ENCODE measurements at regions not wholly inside any gene's neighbourhood (a gene's known extent, or its start where the extent isn't known, plus 50 kb on each side); places are given as distances from the start of the nearest gene placed in this dataset.

DNA sequence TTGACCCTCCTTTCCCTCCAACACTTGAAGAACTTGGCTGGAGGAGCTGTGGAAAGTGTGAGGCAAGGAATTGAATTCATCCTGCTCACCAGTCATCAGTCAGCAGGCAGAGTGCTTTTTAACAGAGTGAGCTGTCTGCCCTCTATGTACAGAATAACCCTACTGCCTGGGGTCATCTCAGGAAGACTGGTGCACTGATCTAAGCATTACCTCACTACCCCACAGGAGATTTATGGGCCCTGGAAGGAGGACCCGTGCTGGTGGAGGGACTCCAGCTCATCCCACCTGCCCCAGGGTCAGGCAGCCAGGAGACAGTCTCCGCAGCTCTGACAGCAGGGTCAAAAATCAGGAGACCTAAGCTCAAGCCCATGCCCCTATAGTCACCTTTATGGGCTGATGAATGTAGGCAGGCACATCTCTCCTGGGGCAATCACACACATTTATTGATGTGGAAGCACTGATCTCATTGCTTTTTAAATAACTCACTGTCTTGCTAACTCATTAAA, 270.8 kb upstream of the SESN3 start:
- no peak for TF ChIP-seq YY1 (IDR thresholded peaks at IDR 0.05; ENCODE audit: extremely low read depth, insufficient replicate concordance, low read depth, low read length)
- no peak for TF ChIP-seq EZH2phosphoT487 (IDR thresholded peaks at IDR 0.05; ENCODE audit: borderline replicate concordance)
- no peak for TF ChIP-seq CEBPB (IDR thresholded peaks at IDR 0.05; ENCODE audit: low read depth)
- TF ChIP-seq, protein P1, sequence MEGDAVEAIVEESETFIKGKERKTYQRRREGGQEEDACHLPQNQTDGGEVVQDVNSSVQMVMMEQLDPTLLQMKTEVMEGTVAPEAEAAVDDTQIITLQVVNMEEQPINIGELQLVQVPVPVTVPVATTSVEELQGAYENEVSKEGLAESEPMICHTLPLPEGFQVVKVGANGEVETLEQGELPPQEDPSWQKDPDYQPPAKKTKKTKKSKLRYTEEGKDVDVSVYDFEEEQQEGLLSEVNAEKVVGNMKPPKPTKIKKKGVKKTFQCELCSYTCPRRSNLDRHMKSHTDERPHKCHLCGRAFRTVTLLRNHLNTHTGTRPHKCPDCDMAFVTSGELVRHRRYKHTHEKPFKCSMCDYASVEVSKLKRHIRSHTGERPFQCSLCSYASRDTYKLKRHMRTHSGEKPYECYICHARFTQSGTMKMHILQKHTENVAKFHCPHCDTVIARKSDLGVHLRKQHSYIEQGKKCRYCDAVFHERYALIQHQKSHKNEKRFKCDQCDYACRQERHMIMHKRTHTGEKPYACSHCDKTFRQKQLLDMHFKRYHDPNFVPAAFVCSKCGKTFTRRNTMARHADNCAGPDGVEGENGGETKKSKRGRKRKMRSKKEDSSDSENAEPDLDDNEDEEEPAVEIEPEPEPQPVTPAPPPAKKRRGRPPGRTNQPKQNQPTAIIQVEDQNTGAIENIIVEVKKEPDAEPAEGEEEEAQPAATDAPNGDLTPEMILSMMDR (IDR thresholded peaks at IDR 0.05 in 2 of 3, conservative IDR thresholded peaks at IDR 0.05 in 1 of 3; ENCODE audit: borderline replicate concordance in 1 of 3, insufficient read depth in 1 of 3, low read depth in 2 of 3, low read length in 2 of 3) = no peak
- TF ChIP-seq, protein P2, sequence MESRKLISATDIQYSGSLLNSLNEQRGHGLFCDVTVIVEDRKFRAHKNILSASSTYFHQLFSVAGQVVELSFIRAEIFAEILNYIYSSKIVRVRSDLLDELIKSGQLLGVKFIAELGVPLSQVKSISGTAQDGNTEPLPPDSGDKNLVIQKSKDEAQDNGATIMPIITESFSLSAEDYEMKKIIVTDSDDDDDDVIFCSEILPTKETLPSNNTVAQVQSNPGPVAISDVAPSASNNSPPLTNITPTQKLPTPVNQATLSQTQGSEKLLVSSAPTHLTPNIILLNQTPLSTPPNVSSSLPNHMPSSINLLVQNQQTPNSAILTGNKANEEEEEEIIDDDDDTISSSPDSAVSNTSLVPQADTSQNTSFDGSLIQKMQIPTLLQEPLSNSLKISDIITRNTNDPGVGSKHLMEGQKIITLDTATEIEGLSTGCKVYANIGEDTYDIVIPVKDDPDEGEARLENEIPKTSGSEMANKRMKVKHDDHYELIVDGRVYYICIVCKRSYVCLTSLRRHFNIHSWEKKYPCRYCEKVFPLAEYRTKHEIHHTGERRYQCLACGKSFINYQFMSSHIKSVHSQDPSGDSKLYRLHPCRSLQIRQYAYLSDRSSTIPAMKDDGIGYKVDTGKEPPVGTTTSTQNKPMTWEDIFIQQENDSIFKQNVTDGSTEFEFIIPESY (IDR thresholded peaks at IDR 0.05; ENCODE audit: extremely low read depth, insufficient replicate concordance, low read length) = no peak
- TF ChIP-seq POLR2AphosphoS5 (IDR thresholded peaks at IDR 0.05; ENCODE audit: low read depth, low read length) = no peak
- TF ChIP-seq SIN3A (IDR thresholded peaks at IDR 0.05; ENCODE audit: low read depth) = no peak
- no peak for TF ChIP-seq SP1 (IDR thresholded peaks at IDR 0.05; ENCODE audit: low read depth)
- no peak for TF ChIP-seq FOSL1 (IDR thresholded peaks at IDR 0.05; ENCODE audit: low read depth)
- TF ChIP-seq ELF1 (IDR thresholded peaks at IDR 0.05; ENCODE audit: borderline replicate concordance, low read depth) = no peak
- no peak for TF ChIP-seq TCF7L2 (IDR thresholded peaks at IDR 0.05; ENCODE audit: borderline replicate concordance, extremely low read depth, insufficient read depth, insufficient read length)
- TF ChIP-seq, protein P3, sequence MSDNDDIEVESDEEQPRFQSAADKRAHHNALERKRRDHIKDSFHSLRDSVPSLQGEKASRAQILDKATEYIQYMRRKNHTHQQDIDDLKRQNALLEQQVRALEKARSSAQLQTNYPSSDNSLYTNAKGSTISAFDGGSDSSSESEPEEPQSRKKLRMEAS (IDR thresholded peaks at IDR 0.05) = no peak
- TF ChIP-seq RAD21 (IDR thresholded peaks at IDR 0.05; ENCODE audit: low read depth) = no peak
- no peak for TF ChIP-seq ZNF274 (IDR thresholded peaks at IDR 0.05; ENCODE audit: low read depth, low read length)
- TF ChIP-seq SRF (IDR thresholded peaks at IDR 0.05; ENCODE audit: low read depth) = no peak
- TF ChIP-seq EGR1 (IDR thresholded peaks at IDR 0.05; ENCODE audit: low read depth) = no peak
- TF ChIP-seq, protein P4, sequence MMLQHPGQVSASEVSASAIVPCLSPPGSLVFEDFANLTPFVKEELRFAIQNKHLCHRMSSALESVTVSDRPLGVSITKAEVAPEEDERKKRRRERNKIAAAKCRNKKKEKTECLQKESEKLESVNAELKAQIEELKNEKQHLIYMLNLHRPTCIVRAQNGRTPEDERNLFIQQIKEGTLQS (IDR thresholded peaks at IDR 0.05) = no peak
- TF ChIP-seq, protein P5, sequence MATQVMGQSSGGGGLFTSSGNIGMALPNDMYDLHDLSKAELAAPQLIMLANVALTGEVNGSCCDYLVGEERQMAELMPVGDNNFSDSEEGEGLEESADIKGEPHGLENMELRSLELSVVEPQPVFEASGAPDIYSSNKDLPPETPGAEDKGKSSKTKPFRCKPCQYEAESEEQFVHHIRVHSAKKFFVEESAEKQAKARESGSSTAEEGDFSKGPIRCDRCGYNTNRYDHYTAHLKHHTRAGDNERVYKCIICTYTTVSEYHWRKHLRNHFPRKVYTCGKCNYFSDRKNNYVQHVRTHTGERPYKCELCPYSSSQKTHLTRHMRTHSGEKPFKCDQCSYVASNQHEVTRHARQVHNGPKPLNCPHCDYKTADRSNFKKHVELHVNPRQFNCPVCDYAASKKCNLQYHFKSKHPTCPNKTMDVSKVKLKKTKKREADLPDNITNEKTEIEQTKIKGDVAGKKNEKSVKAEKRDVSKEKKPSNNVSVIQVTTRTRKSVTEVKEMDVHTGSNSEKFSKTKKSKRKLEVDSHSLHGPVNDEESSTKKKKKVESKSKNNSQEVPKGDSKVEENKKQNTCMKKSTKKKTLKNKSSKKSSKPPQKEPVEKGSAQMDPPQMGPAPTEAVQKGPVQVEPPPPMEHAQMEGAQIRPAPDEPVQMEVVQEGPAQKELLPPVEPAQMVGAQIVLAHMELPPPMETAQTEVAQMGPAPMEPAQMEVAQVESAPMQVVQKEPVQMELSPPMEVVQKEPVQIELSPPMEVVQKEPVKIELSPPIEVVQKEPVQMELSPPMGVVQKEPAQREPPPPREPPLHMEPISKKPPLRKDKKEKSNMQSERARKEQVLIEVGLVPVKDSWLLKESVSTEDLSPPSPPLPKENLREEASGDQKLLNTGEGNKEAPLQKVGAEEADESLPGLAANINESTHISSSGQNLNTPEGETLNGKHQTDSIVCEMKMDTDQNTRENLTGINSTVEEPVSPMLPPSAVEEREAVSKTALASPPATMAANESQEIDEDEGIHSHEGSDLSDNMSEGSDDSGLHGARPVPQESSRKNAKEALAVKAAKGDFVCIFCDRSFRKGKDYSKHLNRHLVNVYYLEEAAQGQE (IDR thresholded peaks at IDR 0.05; ENCODE audit: low read depth) = no peak
- intact Hi-C loops (cut with micrococcal nuclease) = no loop called here
- CTCF ChIA-PET = no interaction called here
- Histone ChIP-seq H3K4me1 (ENCODE audit: control insufficient read depth in 1 of 2, insufficient read depth in 2 of 2, low read length in 2 of 2) (no peaks in the 10 kb centered on the region), H3K79me2 (ENCODE audit: insufficient read depth, low read length) (no peaks in the 10 kb centered on the region), H3K4me3 (replicated peaks in 1 of 2; ENCODE audit: low read depth in 1 of 2, low read length in 2 of 2) (no peak overlapping the region), H3K4me2 (ENCODE audit: low read length) (no peak overlapping the region), H3K9me3 (ENCODE audit: control insufficient read depth in 1 of 2, insufficient read depth in 1 of 2, low read depth in 1 of 2, low read length in 2 of 2) (no peaks in the 10 kb centered on the region), H3K36me3 (ENCODE audit: control insufficient read depth in 1 of 2, insufficient read depth in 2 of 2, low read length in 2 of 2) (no peaks in the 10 kb centered on the region), H3K9me2 (ENCODE audit: insufficient read depth) (no peaks in the 10 kb centered on the region), H2AFZ (ENCODE audit: low read depth, low read length, poor library complexity, severe bottlenecking) (no peak overlapping the region), H3K27ac (ENCODE audit: low read depth, low read length) (no peak overlapping the region), H3K27me3 (ENCODE audit: insufficient read depth, low read length) (peaks cover 11% of the 10 kb centered on the region; the same call in 1 of the 2 replicates), H3K9ac (ENCODE audit: low read length) (no peak overlapping the region), H4K20me1 (ENCODE audit: insufficient read depth) (no peaks in the 10 kb centered on the region)
- ATAC-seq (no peak), DNase-seq (ENCODE audit: low read depth, low spot score) (no peak)
- POLR2A ChIA-PET = no interaction called here
- RAD21 ChIA-PET (ENCODE audit: low non-redundant PET in 1 of 2, low total read pairs in 2 of 2, uncharacterized antibody in 2 of 2, unreplicated experiment in 2 of 2) = no interaction called here
- no TSS peak for BruUV-seq (replicated peaks)

Measured in HCT116 (cell line).